ENCODE measurements at regions not wholly inside any gene's neighbourhood (a gene's known extent, or its start where the extent isn't known, plus 50 kb on each side); places are given as distances from the start of the nearest gene placed in this dataset.

GRCh38 chr4:165584916-165585315 lies 206.1 kb downstream of the CPE start:
- TF ChIP-seq, protein P1, sequence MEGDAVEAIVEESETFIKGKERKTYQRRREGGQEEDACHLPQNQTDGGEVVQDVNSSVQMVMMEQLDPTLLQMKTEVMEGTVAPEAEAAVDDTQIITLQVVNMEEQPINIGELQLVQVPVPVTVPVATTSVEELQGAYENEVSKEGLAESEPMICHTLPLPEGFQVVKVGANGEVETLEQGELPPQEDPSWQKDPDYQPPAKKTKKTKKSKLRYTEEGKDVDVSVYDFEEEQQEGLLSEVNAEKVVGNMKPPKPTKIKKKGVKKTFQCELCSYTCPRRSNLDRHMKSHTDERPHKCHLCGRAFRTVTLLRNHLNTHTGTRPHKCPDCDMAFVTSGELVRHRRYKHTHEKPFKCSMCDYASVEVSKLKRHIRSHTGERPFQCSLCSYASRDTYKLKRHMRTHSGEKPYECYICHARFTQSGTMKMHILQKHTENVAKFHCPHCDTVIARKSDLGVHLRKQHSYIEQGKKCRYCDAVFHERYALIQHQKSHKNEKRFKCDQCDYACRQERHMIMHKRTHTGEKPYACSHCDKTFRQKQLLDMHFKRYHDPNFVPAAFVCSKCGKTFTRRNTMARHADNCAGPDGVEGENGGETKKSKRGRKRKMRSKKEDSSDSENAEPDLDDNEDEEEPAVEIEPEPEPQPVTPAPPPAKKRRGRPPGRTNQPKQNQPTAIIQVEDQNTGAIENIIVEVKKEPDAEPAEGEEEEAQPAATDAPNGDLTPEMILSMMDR (IDR thresholded peaks at IDR 0.05; ENCODE audit: low read depth, low read length, poor library complexity, severe bottlenecking), result no peak
- no peak for TF ChIP-seq EZH2phosphoT487 (IDR thresholded peaks at IDR 0.05; ENCODE audit: borderline replicate concordance, low read length)

Data from DOHH2 (cell line).